ENCODE measurements at regions not wholly inside any gene's neighbourhood (a gene's known extent, or its start where the extent isn't known, plus 50 kb on each side); places are given as distances from the start of the nearest gene placed in this dataset.

DNA sequence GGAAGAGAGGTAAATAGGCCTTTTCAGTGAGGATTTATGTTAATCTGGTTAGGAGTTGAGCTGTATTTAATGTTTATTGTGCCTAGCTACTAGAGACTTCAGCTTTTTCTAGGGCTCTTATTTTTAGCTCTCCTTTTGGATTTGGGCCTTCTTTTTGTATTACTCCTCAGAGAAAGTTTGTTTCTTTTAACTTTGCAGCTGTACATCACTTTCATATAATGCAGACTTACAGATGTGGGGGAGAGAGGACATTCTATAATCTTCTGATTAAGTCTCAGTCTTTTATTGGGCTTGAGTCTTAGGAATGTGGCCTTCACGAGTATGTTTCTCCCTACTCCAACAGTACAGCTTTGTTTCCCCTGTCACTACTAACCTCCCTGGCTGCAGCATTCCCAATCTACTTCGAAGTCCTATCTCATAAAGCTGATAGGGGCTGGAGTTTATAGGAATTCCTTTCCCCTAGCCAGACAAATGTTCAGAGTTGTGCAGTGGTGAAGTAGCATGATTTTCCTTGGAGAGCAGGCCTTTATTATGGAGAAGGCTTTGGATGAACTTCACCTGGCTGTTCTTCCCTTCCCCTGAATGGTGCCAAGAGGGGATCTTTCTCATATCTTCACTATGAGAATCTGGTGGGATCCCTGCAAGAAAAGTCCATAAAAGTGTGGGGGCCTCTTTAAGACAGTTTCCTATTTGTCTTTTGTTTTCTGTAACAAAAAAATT is 82.2 kb upstream of the CBLB start:
- Histone ChIP-seq H3K9ac (no peak overlapping the region), H3K4me2 (ENCODE audit: low read length) (no peak overlapping the region), H3K36me3 (ENCODE audit: control insufficient read depth, insufficient read depth, low read length) (no peaks in the 10 kb centered on the region), H3K79me2 (no peaks in the 10 kb centered on the region), H3K27me3 (ENCODE audit: control insufficient read depth, insufficient read depth, low read length) (no peaks in the 10 kb centered on the region), H3K9me3 (ENCODE audit: control insufficient read depth, low read length) (no peaks in the 10 kb centered on the region), H3K4me3 (ENCODE audit: low read depth, low read length) (no peak overlapping the region), H2AFZ (peak overlapping the region; percentile 18), H3K4me1 (no peaks in the 10 kb centered on the region), H3K27ac (no peak overlapping the region)
- TF ChIP-seq, protein P1, sequence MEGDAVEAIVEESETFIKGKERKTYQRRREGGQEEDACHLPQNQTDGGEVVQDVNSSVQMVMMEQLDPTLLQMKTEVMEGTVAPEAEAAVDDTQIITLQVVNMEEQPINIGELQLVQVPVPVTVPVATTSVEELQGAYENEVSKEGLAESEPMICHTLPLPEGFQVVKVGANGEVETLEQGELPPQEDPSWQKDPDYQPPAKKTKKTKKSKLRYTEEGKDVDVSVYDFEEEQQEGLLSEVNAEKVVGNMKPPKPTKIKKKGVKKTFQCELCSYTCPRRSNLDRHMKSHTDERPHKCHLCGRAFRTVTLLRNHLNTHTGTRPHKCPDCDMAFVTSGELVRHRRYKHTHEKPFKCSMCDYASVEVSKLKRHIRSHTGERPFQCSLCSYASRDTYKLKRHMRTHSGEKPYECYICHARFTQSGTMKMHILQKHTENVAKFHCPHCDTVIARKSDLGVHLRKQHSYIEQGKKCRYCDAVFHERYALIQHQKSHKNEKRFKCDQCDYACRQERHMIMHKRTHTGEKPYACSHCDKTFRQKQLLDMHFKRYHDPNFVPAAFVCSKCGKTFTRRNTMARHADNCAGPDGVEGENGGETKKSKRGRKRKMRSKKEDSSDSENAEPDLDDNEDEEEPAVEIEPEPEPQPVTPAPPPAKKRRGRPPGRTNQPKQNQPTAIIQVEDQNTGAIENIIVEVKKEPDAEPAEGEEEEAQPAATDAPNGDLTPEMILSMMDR (IDR thresholded peaks at IDR 0.05) = no peak

DNA sequence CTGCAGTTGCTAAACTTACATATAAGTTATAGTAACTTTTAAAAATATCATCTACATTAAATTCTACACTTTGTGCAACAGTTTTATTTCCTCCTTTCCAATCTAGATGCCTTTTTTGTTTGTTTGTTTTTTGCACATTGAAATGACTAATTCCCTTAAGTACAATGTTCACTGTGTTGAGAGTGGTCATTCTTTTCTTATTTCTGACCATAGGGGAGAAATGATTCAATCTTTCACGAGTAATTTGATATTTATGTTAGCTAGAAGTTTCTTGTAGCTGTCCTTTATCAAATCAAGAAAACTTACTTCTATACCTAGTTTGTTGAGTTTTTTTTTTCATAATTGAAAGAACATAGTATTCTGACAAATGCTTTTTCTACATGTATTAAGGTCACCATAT is 85.0 kb upstream of the CBLB start:
- no peaks in the 10 kb centered on the region for H3K9me3 ChIP-seq (ENCODE audit: control insufficient read depth, low read length)
- TF ChIP-seq, protein P1 (IDR thresholded peaks at IDR 0.05) = no peak
- H3K79me2 ChIP-seq = no peaks in the 10 kb centered on the region
- no peak overlapping the region for H3K4me2 ChIP-seq (ENCODE audit: low read length)
- H3K36me3 ChIP-seq (ENCODE audit: control insufficient read depth, insufficient read depth, low read length) = no peaks in the 10 kb centered on the region
- no peak overlapping the region for H3K9ac ChIP-seq
- no peaks in the 10 kb centered on the region for H3K4me1 ChIP-seq
- H3K27me3 ChIP-seq (ENCODE audit: control insufficient read depth, insufficient read depth, low read length) = no peaks in the 10 kb centered on the region
- H3K27ac ChIP-seq = no peak overlapping the region
- no peak overlapping the region for H2AFZ ChIP-seq
- H3K4me3 ChIP-seq (ENCODE audit: low read depth, low read length) = no peak overlapping the region

DNA sequence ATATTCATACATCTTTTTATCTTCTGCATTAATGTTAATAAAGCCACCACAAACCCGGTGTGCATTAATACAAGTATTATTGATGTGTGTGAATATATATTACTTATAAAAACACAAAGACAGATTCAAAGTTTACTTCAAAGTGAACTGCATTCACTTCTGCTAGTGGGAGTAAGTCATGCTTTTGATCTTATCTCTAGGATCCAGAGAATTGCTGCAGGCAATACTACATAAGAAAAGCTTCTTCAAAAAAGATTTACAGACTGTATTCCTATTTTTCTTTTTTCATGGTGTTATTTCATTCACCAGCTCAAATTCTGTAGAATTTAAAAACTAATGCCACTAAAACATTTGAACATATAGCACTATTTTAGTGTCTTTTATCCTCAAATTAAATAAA is 87.5 kb upstream of the CBLB start:
- H3K36me3 ChIP-seq (ENCODE audit: control insufficient read depth, insufficient read depth, low read length) = no peaks in the 10 kb centered on the region
- H3K4me2 ChIP-seq (ENCODE audit: low read length) = no peak overlapping the region
- H2AFZ ChIP-seq = no peak overlapping the region
- H3K27ac ChIP-seq = no peak overlapping the region
- TF ChIP-seq, protein P1 (IDR thresholded peaks at IDR 0.05) = no peak
- no peaks in the 10 kb centered on the region for H3K4me1 ChIP-seq
- H3K79me2 ChIP-seq = no peaks in the 10 kb centered on the region
- H3K27me3 ChIP-seq (ENCODE audit: control insufficient read depth, insufficient read depth, low read length) = no peaks in the 10 kb centered on the region
- H3K9ac ChIP-seq = no peak overlapping the region
- H3K9me3 ChIP-seq (ENCODE audit: control insufficient read depth, low read length) = no peaks in the 10 kb centered on the region
- no peak overlapping the region for H3K4me3 ChIP-seq (ENCODE audit: low read depth, low read length)

DNA sequence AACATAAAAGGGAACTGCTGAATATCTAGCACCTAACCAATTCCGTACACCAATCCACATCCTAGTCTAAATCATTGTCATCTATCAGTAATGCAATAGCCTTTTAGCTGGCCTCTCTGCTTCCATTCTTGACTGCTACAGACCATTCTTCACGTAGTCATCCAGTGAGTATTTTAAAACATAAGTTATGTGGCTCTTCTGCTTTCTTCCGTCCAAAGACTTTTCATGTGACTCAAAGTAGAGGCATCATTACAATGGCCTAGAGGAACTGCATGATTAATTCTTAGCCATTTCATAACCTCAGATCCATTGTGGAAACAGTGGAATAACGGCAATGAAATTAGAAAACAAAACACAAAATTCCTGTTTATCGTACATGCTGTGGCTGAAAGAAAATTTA is 88.9 kb upstream of the CBLB start:
- no peaks in the 10 kb centered on the region for H3K27me3 ChIP-seq (ENCODE audit: control insufficient read depth, insufficient read depth, low read length)
- H3K36me3 ChIP-seq (ENCODE audit: control insufficient read depth, insufficient read depth, low read length) = no peaks in the 10 kb centered on the region
- no peak overlapping the region for H3K9ac ChIP-seq
- H3K9me3 ChIP-seq (ENCODE audit: control insufficient read depth, low read length) = no peaks in the 10 kb centered on the region
- no peak overlapping the region for H3K4me2 ChIP-seq (ENCODE audit: low read length)
- H3K79me2 ChIP-seq = no peaks in the 10 kb centered on the region
- no peak overlapping the region for H3K27ac ChIP-seq
- H3K4me1 ChIP-seq = no peaks in the 10 kb centered on the region
- H2AFZ ChIP-seq = no peak overlapping the region
- TF ChIP-seq, protein P1 (IDR thresholded peaks at IDR 0.05) = no peak
- H3K4me3 ChIP-seq (ENCODE audit: low read depth, low read length) = no peak overlapping the region

All from parathyroid adenoma (tissue), 2 donors.